H9 (cell line): ENCODE measurements at regions not wholly inside any gene's neighbourhood (a gene's known extent, or its start where the extent isn't known, plus 50 kb on each side); places are given as distances from the start of the nearest gene placed in this dataset.

Experiments
- DNase-seq: peaks from one replicate; pipeline ENCODE4 v3.0.0-alpha.2; 2017
- H2AFZ ChIP-seq: one replicate; pipeline ENCODE4 v1.6.1; 2013; ENCODE audit warnings: mild to moderate bottlenecking, low read length, control low read depth, moderate library complexity
- H2AK5ac ChIP-seq: 2 replicates; pipeline ENCODE4 v1.6.1; 2013; ENCODE audit warnings: low read length, control low read depth, mixed read lengths; ENCODE audit not compliant: insufficient read length
- H2BK120ac ChIP-seq: one replicate; pipeline ENCODE4 v1.6.1; 2013; ENCODE audit warnings: low read depth, mild to moderate bottlenecking, low read length, control low read depth, inconsistent platforms; ENCODE audit not compliant: poor library complexity, severe bottlenecking
- H2BK12ac ChIP-seq: 2 replicates; pipeline ENCODE4 v1.6.1; 2013; ENCODE audit warnings: low read length, control low read depth, mixed read lengths, low read depth; ENCODE audit not compliant: insufficient read length
- H2BK15ac ChIP-seq: 2 replicates; pipeline ENCODE4 v1.6.1; 2013; ENCODE audit warnings: low read depth, low read length, control low read depth
- H2BK20ac ChIP-seq: one replicate; pipeline ENCODE4 v1.6.1; 2013; ENCODE audit warnings: low read depth, mild to moderate bottlenecking, low read length, control low read depth, inconsistent platforms; ENCODE audit not compliant: poor library complexity, severe bottlenecking
- H2BK5ac ChIP-seq: 2 replicates; pipeline ENCODE4 v1.6.1; 2013; ENCODE audit warnings: low read length, control low read depth, mixed read lengths; ENCODE audit not compliant: insufficient read length
- H3K14ac ChIP-seq: 2 replicates; pipeline ENCODE4 v1.6.1; 2013; ENCODE audit warnings: low read length, control low read depth; ENCODE audit not compliant: insufficient read depth
- H3K18ac ChIP-seq: 2 replicates; pipeline ENCODE4 v1.6.1; 2013; ENCODE audit warnings: low read depth, mild to moderate bottlenecking, mixed read lengths, low read length, control low read depth; ENCODE audit not compliant: insufficient read length
- H3K23ac ChIP-seq: 2 replicates; pipeline ENCODE4 v1.6.1; 2013; ENCODE audit warnings: low read length, control low read depth, mixed read lengths, low read depth; ENCODE audit not compliant: insufficient read length
- H3K23me2 ChIP-seq: 2 replicates; pipeline ENCODE4 v1.6.1; 2013; ENCODE audit warnings: low read depth, mild to moderate bottlenecking, mixed read lengths, low read length, control low read depth; ENCODE audit not compliant: insufficient read length, poor library complexity, severe bottlenecking
- H3K27ac ChIP-seq: 2 replicates; pipeline ENCODE4 v1.5.1; 2013; ENCODE audit warnings: low read length, control low read depth, mixed read lengths, low read depth; ENCODE audit not compliant: insufficient read length
- H3K27me3 ChIP-seq: 2 replicates; pipeline ENCODE4 v1.6.1; 2013; ENCODE audit warnings: low read length, control low read depth, inconsistent platforms; ENCODE audit not compliant: insufficient read depth
- H3K4ac ChIP-seq: 2 replicates; pipeline ENCODE4 v1.6.1; 2013; ENCODE audit warnings: low read depth, mild to moderate bottlenecking, control low read depth, inconsistent platforms, low read length, moderate library complexity
- H3K4me1 ChIP-seq: 2 replicates; pipeline ENCODE4 v1.6.1; 2013; ENCODE audit warnings: low read length, control low read depth, inconsistent platforms; ENCODE audit not compliant: insufficient read depth
- H3K4me2 ChIP-seq: 2 replicates; pipeline ENCODE4 v1.6.1; 2013; ENCODE audit warnings: low read length, control low read depth, mixed read lengths; ENCODE audit not compliant: insufficient read length, insufficient read depth
- H3K56ac ChIP-seq: 2 replicates; pipeline ENCODE4 v1.6.1; 2013; ENCODE audit warnings: low read depth, mild to moderate bottlenecking, mixed read lengths, low read length, control low read depth; ENCODE audit not compliant: insufficient read length
- H3K79me1 ChIP-seq: 2 replicates; pipeline ENCODE4 v1.6.1; 2013; ENCODE audit warnings: low read depth, mild to moderate bottlenecking, moderate library complexity, low read length, control low read depth, inconsistent platforms; ENCODE audit not compliant: insufficient read depth, poor library complexity, severe bottlenecking
- H3K79me2 ChIP-seq: 2 replicates; pipeline ENCODE4 v1.6.1; 2013; ENCODE audit warnings: low read length, control low read depth, inconsistent platforms; ENCODE audit not compliant: insufficient read depth
- H3K9ac ChIP-seq: 2 replicates; pipeline ENCODE4 v1.6.1; 2013; ENCODE audit warnings: low read length, control low read depth, mixed read lengths; ENCODE audit not compliant: insufficient read length; ENCODE audit errors: extremely low read depth
- H3K9me3 ChIP-seq: one replicate; pipeline ENCODE4 v1.6.1; 2013; ENCODE audit warnings: low read depth, low read length, inconsistent platforms; ENCODE audit not compliant: control insufficient read depth
- H3T11ph ChIP-seq: one replicate; pipeline ENCODE4 v1.6.1; 2013; ENCODE audit warnings: mild to moderate bottlenecking, low read length, control low read depth, inconsistent platforms
- H4K20me1 ChIP-seq: one replicate; pipeline ENCODE4 v1.6.1; 2013; ENCODE audit not compliant: control insufficient read depth, insufficient read length, insufficient read depth
- H4K5ac ChIP-seq: 2 replicates; pipeline ENCODE4 v1.6.1; 2013; ENCODE audit warnings: low read depth, mild to moderate bottlenecking, mixed read lengths, low read length, control low read depth; ENCODE audit not compliant: insufficient read length
- H4K8ac ChIP-seq: replicated peaks from 2 replicates; pipeline ENCODE4 v1.6.1; 2013; ENCODE audit warnings: low read length, control low read depth, mixed read lengths, low read depth; ENCODE audit not compliant: insufficient read length
- H4K91ac ChIP-seq: 2 replicates; pipeline ENCODE4 v1.6.1; 2013; ENCODE audit warnings: low read depth, mild to moderate bottlenecking, moderate library complexity, mixed read lengths, low read length, control low read depth; ENCODE audit not compliant: insufficient read length
- H3K27ac Mint-ChIP-seq, 3 experiments: 2 replicates in 2 of 3; 3 replicates in 1 of 3; pipeline ENCODE4 v1.8.0; 2020 to 2021; ENCODE audit warnings: mixed read lengths in 3 of 3, mild to moderate bottlenecking in 1 of 3, moderate library complexity in 1 of 3
- H3K27me3 Mint-ChIP-seq: 2 replicates; pipeline ENCODE4 v1.8.0; 2021; ENCODE audit warnings: low read depth, mild to moderate bottlenecking, moderate library complexity, mixed read lengths
- H3K36me3 Mint-ChIP-seq, 3 experiments: 2 replicates in 2 of 3; 3 replicates in 1 of 3; pipeline ENCODE4 v1.8.0; 2020 to 2021; ENCODE audit warnings: low read depth in 3 of 3, mixed read lengths in 3 of 3; ENCODE audit not compliant: insufficient read depth in 1 of 3
- H3K4me1 Mint-ChIP-seq, 2 experiments: 2 replicates each; pipeline ENCODE4 v1.8.0; 2020; ENCODE audit warnings: mixed read lengths in 2 of 2
- H3K4me3 Mint-ChIP-seq, 2 experiments: 2 replicates in 1 of 2; 3 replicates in 1 of 2; pipeline ENCODE4 v1.8.0; 2020 to 2021; ENCODE audit warnings: mild to moderate bottlenecking in 2 of 2, mixed read lengths in 2 of 2, moderate library complexity in 1 of 2
- H3K9me3 Mint-ChIP-seq, 2 experiments: 2 replicates in 1 of 2; 3 replicates in 1 of 2; pipeline ENCODE4 v1.8.0; 2020; ENCODE audit warnings: mild to moderate bottlenecking in 2 of 2, mixed read lengths in 2 of 2, moderate library complexity in 1 of 2
- CTCF ChIP-seq: fragments of 200-600 bp; sonication (generic); conservative IDR thresholded peaks from 3 replicates; pipeline ENCODE4 v1.8.0; 2021; ENCODE audit warnings: antibody characterized with exemption, mild to moderate bottlenecking
- WGBS: extraction: QIAGEN DNeasy Blood & Tissue Kit; methylation state at CpG from one replicate; pipeline ENCODE4 v1.1.7; 2013; ENCODE audit warnings: missing lambda C conversion rate, low lambda C conversion rate, mixed read lengths; ENCODE audit not compliant: insufficient read length; ENCODE audit errors: extremely low coverage; 5-methylcytosine and 5-hydroxymethylcytosine counted together

GRCh38 chr15:25207369-25207768 lies 231.5 kb downstream of the UBE3A start:
- no peak overlapping the region for H2AK5ac ChIP-seq
- DNase-seq = no peak
- H3K23me2 ChIP-seq = no peaks in the 10 kb centered on the region
- H4K20me1 ChIP-seq = no peaks in the 10 kb centered on the region
- H3K56ac ChIP-seq = no peak overlapping the region
- H3K27ac ChIP-seq = no peak overlapping the region
- no peak overlapping the region for H3K4me2 ChIP-seq
- TF ChIP-seq CTCF = no peak
- no peaks in the 10 kb centered on the region for H3K27me3 ChIP-seq
- Mint-ChIP-seq H3K27me3 (no peaks in the 10 kb centered on the region; the same call in 1 of the 2 replicates), H3K36me3 (no peaks in the 10 kb centered on the region; a peak in 3 of 7 replicates), H3K4me3 (no peak overlapping the region), H3K9me3 (peaks cover 83 to 87% of the 10 kb centered on the region in 2 experiments), H3K27ac (no peak overlapping the region), H3K4me1 (no peaks in the 10 kb centered on the region)
- H3K79me1 ChIP-seq = no peaks in the 10 kb centered on the region
- no peak overlapping the region for H2BK20ac ChIP-seq
- H4K8ac ChIP-seq = no peak overlapping the region
- no peak overlapping the region for H3K4ac ChIP-seq
- H2BK5ac ChIP-seq = no peak overlapping the region
- H2BK120ac ChIP-seq = no peak overlapping the region
- H3T11ph ChIP-seq = no peak overlapping the region
- no peak overlapping the region for H4K91ac ChIP-seq
- WGBS = no CpG with 5 or more reads among the region's 5 CpGs
- H3K14ac ChIP-seq = no peak overlapping the region
- no peak overlapping the region for H2BK12ac ChIP-seq
- no peaks in the 10 kb centered on the region for H3K4me1 ChIP-seq
- H2BK15ac ChIP-seq = no peak overlapping the region
- H3K79me2 ChIP-seq = no peaks in the 10 kb centered on the region
- no peak overlapping the region for H3K23ac ChIP-seq
- H4K5ac ChIP-seq = no peak overlapping the region
- H3K18ac ChIP-seq = no peak overlapping the region
- H3K9ac ChIP-seq = no peak overlapping the region
- peaks cover 56% of the 10 kb centered on the region for H3K9me3 ChIP-seq
- H2AFZ ChIP-seq = no peak overlapping the region
